ENCODE measurements at regions not wholly inside any gene's neighbourhood (a gene's known extent, or its start where the extent isn't known, plus 50 kb on each side); places are given as distances from the start of the nearest gene placed in this dataset.

GRCh38 chr12:72865921-72866320, 593.8 kb downstream of the TRHDE start:
- Mint-ChIP-seq H3K4me3 (no peak overlapping the region), H3K36me3 (no peaks in the 10 kb centered on the region), H3K27ac (no peak overlapping the region), H3K4me1 (ENCODE audit: unreplicated experiment) (no peaks in the 10 kb centered on the region), H3K27me3 (no peaks in the 10 kb centered on the region), H3K9me3 (no peaks in the 10 kb centered on the region)
- no peak for TF ChIP-seq CTCF (conservative IDR thresholded peaks at IDR 0.05)
- no peak for DNase-seq (ENCODE audit: extremely low spot score, unreplicated experiment)

- TF ChIP-seq CTCF (conservative IDR thresholded peaks at IDR 0.05), result no peak
- H3K36me3 Mint-ChIP-seq, result no peaks in the 10 kb centered on the region
- no peaks in the 10 kb centered on the region for H3K4me1 Mint-ChIP-seq (ENCODE audit: unreplicated experiment)
- H3K9me3 Mint-ChIP-seq, result peaks cover 4% of the 10 kb centered on the region
- H3K27ac Mint-ChIP-seq, result no peak overlapping the region
- peaks cover 3% of the 10 kb centered on the region for H3K27me3 Mint-ChIP-seq
- H3K4me3 Mint-ChIP-seq, result no peak overlapping the region
- DNase-seq (ENCODE audit: extremely low spot score, unreplicated experiment), result no peak
Measured at GRCh38 chr12:72869024-72869423, 596.9 kb downstream of the TRHDE start.

- DNase-seq (ENCODE audit: extremely low spot score, unreplicated experiment), result no peak
- TF ChIP-seq CTCF (conservative IDR thresholded peaks at IDR 0.05), result no peak
- Mint-ChIP-seq H3K27ac (no peak overlapping the region), H3K27me3 (peaks cover 3% of the 10 kb centered on the region), H3K36me3 (no peaks in the 10 kb centered on the region), H3K9me3 (peaks cover 9% of the 10 kb centered on the region), H3K4me3 (no peak overlapping the region), H3K4me1 (ENCODE audit: unreplicated experiment) (no peaks in the 10 kb centered on the region)
Measured at GRCh38 chr12:72872238-72872887, 600.2 kb downstream of the TRHDE start.

- no peaks in the 10 kb centered on the region for H3K36me3 Mint-ChIP-seq
- no peak overlapping the region for H3K4me3 Mint-ChIP-seq
- H3K4me1 Mint-ChIP-seq (ENCODE audit: unreplicated experiment), result no peaks in the 10 kb centered on the region
- peaks cover 9% of the 10 kb centered on the region for H3K9me3 Mint-ChIP-seq
- DNase-seq (ENCODE audit: extremely low spot score, unreplicated experiment), result no peak
- H3K27ac Mint-ChIP-seq, result no peak overlapping the region
- TF ChIP-seq CTCF (conservative IDR thresholded peaks at IDR 0.05), result no peak
- H3K27me3 Mint-ChIP-seq, result peaks cover 3% of the 10 kb centered on the region
Measured at GRCh38 chr12:72872996-72873395, 600.8 kb downstream of the TRHDE start.

- no peak overlapping the region for H3K27ac Mint-ChIP-seq
Measured at GRCh38 chr12:72876092-72876491, 603.9 kb downstream of the TRHDE start.

More at GRCh38 chr12:72876092-72876491, 603.9 kb downstream of the TRHDE start:
- Mint-ChIP-seq H3K27me3 (peaks cover 3% of the 10 kb centered on the region), H3K36me3 (no peaks in the 10 kb centered on the region), H3K9me3 (peaks cover 9% of the 10 kb centered on the region), H3K4me3 (no peak overlapping the region), H3K4me1 (ENCODE audit: unreplicated experiment) (no peaks in the 10 kb centered on the region)
- TF ChIP-seq CTCF (conservative IDR thresholded peaks at IDR 0.05), result no peak
- no peak for DNase-seq (ENCODE audit: extremely low spot score, unreplicated experiment)

Measured in type B pancreatic cell (in vitro differentiated cells).